Skeletal muscle cell (primary cell): ENCODE measurements at regions not wholly inside any gene's neighbourhood (a gene's known extent, or its start where the extent isn't known, plus 50 kb on each side); places are given as distances from the start of the nearest gene placed in this dataset.

Source experiments
- DNase-seq: peaks from one replicate; pipeline ENCODE4 v3.0.0-alpha.2; 2010; ENCODE audit warnings: low read depth
- H3K4me3 ChIP-seq: 2 replicates; pipeline ENCODE4 v1.5.1; 2011; ENCODE audit warnings: low read depth, mild to moderate bottlenecking, control low read depth, low read length, moderate library complexity

- H3K4me3 ChIP-seq: no peak overlapping the region
- no peak for DNase-seq
These were observed 193.3 kb downstream of the SLC4A3 start for GRCh38 chr2:219820767-219821166.

GRCh38 chr2:219823574-219823973 is 196.1 kb downstream of the SLC4A3 start:
- no peak overlapping the region for H3K4me3 ChIP-seq
- no peak for DNase-seq

GRCh38 chr2:219824996-219825395 is 197.6 kb downstream of the SLC4A3 start:
- DNase-seq: no peak
- H3K4me3 ChIP-seq: no peak overlapping the region

GRCh38 chr2:219828127-219828526 is 200.7 kb downstream of the SLC4A3 start:
- H3K4me3 ChIP-seq: no peak overlapping the region
- DNase-seq: no peak

GRCh38 chr2:219829667-219830352 is 202.4 kb downstream of the SLC4A3 start:
- no peak overlapping the region for H3K4me3 ChIP-seq
- no peak for DNase-seq

GRCh38 chr2:219830353-219830738 is 202.9 kb downstream of the SLC4A3 start:
- H3K4me3 ChIP-seq: no peak overlapping the region
- no peak for DNase-seq

GRCh38 chr2:219831957-219832356 is 204.5 kb downstream of the SLC4A3 start:
- no peak overlapping the region for H3K4me3 ChIP-seq
- no peak for DNase-seq

- no peak overlapping the region for H3K4me3 ChIP-seq
- no peak for DNase-seq
These were observed 205.5 kb downstream of the SLC4A3 start for GRCh38 chr2:219832904-219833303.

- H3K4me3 ChIP-seq: no peak overlapping the region
- DNase-seq: no peak
These were observed 208.1 kb downstream of the SLC4A3 start for GRCh38 chr2:219835493-219835892.

- no peak for DNase-seq
- H3K4me3 ChIP-seq: no peak overlapping the region
These were observed 209.3 kb downstream of the SLC4A3 start for GRCh38 chr2:219836647-219837177.

- DNase-seq: no peak
- no peak overlapping the region for H3K4me3 ChIP-seq
These were observed 217.1 kb downstream of the SLC4A3 start for GRCh38 chr2:219844401-219845091.

- DNase-seq: no peak
- no peak overlapping the region for H3K4me3 ChIP-seq
These were observed 221.5 kb downstream of the SLC4A3 start for GRCh38 chr2:219848882-219849281.

GRCh38 chr2:219851169-219851568 is 223.7 kb downstream of the SLC4A3 start:
- no peak overlapping the region for H3K4me3 ChIP-seq
- DNase-seq: no peak

- H3K4me3 ChIP-seq: no peak overlapping the region
- DNase-seq: no peak
These were observed 224.5 kb downstream of the SLC4A3 start for GRCh38 chr2:219851801-219852481.

GRCh38 chr2:219852626-219853025 is 225.2 kb downstream of the SLC4A3 start:
- no peak for DNase-seq
- no peak overlapping the region for H3K4me3 ChIP-seq

- DNase-seq: no peak
- H3K4me3 ChIP-seq: no peak overlapping the region
These were observed 229.2 kb downstream of the SLC4A3 start for GRCh38 chr2:219856602-219857001.

- DNase-seq: no peak
- no peak overlapping the region for H3K4me3 ChIP-seq
These were observed 230.3 kb downstream of the SLC4A3 start for GRCh38 chr2:219857751-219858150.

GRCh38 chr2:219861307-219861706 is 233.9 kb downstream of the SLC4A3 start:
- H3K4me3 ChIP-seq: no peak overlapping the region
- DNase-seq: no peak

GRCh38 chr2:219864154-219864553 is 236.7 kb downstream of the SLC4A3 start:
- DNase-seq: no peak
- H3K4me3 ChIP-seq: no peak overlapping the region

GRCh38 chr2:219868635-219869034 is 241.2 kb downstream of the SLC4A3 start:
- no peak overlapping the region for H3K4me3 ChIP-seq
- no peak for DNase-seq
